Prostate gland (tissue), 2 donors: ENCODE measurements at regions not wholly inside any gene's neighbourhood (a gene's known extent, or its start where the extent isn't known, plus 50 kb on each side); places are given as distances from the start of the nearest gene placed in this dataset.

Experiments used
- DNase-seq: peaks from one replicate; pipeline ENCODE4 v3.0.0-alpha.2; 2019; ENCODE audit warnings: low spot score
- H3K27ac ChIP-seq, 2 donors: fragments of 200-600 bp; sonication (generic); 2 replicates each; pipeline ENCODE4 v1.5.1; 2017 to 2019
- H3K27me3 ChIP-seq: fragments of 200-600 bp; sonication (generic); replicated peaks from 2 replicates; pipeline ENCODE4 v1.5.1; 2019; ENCODE audit not compliant: insufficient read depth
- H3K36me3 ChIP-seq, 2 donors: fragments of 200-600 bp; sonication (generic); 1 replicate in 1 of 2; 2 replicates in 1 of 2; pipeline versions ENCODE4 v1.5.1 to v1.8.1; 2017 to 2019
- H3K4me1 ChIP-seq: fragments of 200-600 bp; sonication (generic); replicated peaks from 2 replicates; pipeline ENCODE4 v1.5.1; 2019
- H3K4me3 ChIP-seq, 2 donors: fragments of 200-600 bp; sonication (generic); 2 replicates each; pipeline ENCODE4 v1.5.1; 2017 to 2019
- H3K9me3 ChIP-seq: fragments of 200-600 bp; sonication (generic); 2 replicates; pipeline ENCODE4 v1.5.1; 2017
- POLR2A ChIP-seq: fragments of 450-650 bp; IDR thresholded peaks from one replicate; pipeline ENCODE4 v1.6.1; 2016; ENCODE audit warnings: antibody characterized with exemption, mild to moderate bottlenecking
- POLR2AphosphoS5 ChIP-seq: sonication (generic); formaldehyde crosslinking; IDR thresholded peaks from one replicate; pipeline ENCODE4 v1.6.1; 2017; ENCODE audit warnings: antibody characterized with exemption
- WGBS: methylation state at CpG from one replicate; pipeline ENCODE4 v1.1.5; 2018; 5-methylcytosine and 5-hydroxymethylcytosine counted together
- intact Hi-C: fragments of 100-400 bp; cut with DNase I; formaldehyde crosslinking; loops from one replicate; pipeline ENCODE4 v1.14.2; 2022
- TF ChIP-seq, protein P1 (sequence below), 4 experiments: fragments of 200-600 bp in 2 of 4; fragments of 450-650 bp in 2 of 4; sonication (generic) in 2 of 4; IDR thresholded peaks; 1 replicate in 3 of 4; 2 replicates in 1 of 4; pipeline ENCODE4 v1.5.1; 2016 to 2019; ENCODE audit warnings: antibody characterized with exemption in 4 of 4, mild to moderate bottlenecking in 2 of 4, moderate library complexity in 2 of 4

DNA sequence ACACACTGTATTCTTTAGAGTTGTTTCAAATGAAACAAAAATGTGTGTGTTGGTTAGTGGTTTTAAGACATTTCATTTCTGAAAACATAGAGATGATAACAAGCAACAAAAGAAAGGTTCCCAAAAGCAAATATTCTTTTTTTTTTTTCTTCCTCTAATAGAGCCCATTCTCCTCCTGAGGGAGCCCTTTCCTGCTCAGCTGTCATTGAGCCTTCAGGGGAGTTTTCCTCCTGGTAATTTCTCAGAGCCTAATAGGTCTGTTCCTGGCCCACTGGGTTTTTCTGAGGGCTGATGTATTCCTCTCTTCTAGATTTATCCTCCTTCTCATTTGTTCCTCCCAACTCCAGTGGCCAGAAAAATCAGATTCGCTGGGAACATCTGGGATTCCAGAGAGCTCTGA, 654.5 kb downstream of the NOVA1 start:
- Histone ChIP-seq H3K9me3 (no peaks in the 10 kb centered on the region), H3K27ac (no peak overlapping the region), H3K36me3 (no peaks in the 10 kb centered on the region), H3K4me3 (no peak overlapping the region), H3K4me1 (no peaks in the 10 kb centered on the region), H3K27me3 (no peaks in the 10 kb centered on the region)
- no peak for DNase-seq
- intact Hi-C loops: no loop called here
- TF ChIP-seq POLR2AphosphoS5 (no peak), POLR2A (no peak)
- TF ChIP-seq, protein P1, sequence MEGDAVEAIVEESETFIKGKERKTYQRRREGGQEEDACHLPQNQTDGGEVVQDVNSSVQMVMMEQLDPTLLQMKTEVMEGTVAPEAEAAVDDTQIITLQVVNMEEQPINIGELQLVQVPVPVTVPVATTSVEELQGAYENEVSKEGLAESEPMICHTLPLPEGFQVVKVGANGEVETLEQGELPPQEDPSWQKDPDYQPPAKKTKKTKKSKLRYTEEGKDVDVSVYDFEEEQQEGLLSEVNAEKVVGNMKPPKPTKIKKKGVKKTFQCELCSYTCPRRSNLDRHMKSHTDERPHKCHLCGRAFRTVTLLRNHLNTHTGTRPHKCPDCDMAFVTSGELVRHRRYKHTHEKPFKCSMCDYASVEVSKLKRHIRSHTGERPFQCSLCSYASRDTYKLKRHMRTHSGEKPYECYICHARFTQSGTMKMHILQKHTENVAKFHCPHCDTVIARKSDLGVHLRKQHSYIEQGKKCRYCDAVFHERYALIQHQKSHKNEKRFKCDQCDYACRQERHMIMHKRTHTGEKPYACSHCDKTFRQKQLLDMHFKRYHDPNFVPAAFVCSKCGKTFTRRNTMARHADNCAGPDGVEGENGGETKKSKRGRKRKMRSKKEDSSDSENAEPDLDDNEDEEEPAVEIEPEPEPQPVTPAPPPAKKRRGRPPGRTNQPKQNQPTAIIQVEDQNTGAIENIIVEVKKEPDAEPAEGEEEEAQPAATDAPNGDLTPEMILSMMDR (IDR thresholded peaks at IDR 0.05): no peak
- 96% methylated on average over 1 of the region's 1 CpG for WGBS

DNA sequence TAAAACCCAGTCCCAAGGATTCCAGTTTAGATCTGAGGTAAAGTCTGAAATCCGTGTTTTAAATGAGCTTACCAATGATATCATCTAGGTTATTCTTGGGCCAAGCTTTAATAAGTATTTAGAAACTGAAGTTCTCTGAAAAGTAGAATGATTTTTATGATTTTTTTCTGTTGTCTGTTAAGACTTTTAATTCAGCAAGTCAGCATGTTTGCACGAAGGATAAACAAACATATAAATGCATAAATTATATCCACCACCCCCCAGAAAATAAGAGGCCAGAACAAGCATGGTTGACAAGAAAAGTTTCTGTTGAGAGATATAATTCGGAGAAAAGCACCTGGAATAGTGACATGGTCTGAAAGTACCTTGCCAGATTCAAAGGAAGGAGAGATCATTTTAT, 655.7 kb downstream of the NOVA1 start:
- no peak for DNase-seq
- Histone ChIP-seq H3K4me3 (no peak overlapping the region), H3K36me3 (no peaks in the 10 kb centered on the region), H3K4me1 (no peaks in the 10 kb centered on the region), H3K27ac (no peak overlapping the region), H3K9me3 (no peaks in the 10 kb centered on the region), H3K27me3 (no peaks in the 10 kb centered on the region)
- intact Hi-C loops: no loop called here
- WGBS: 53% methylated on average over 3 of the region's 3 CpGs
- TF ChIP-seq, protein P1 (IDR thresholded peaks at IDR 0.05): no peak
- TF ChIP-seq POLR2AphosphoS5 (no peak), POLR2A (no peak)

DNA sequence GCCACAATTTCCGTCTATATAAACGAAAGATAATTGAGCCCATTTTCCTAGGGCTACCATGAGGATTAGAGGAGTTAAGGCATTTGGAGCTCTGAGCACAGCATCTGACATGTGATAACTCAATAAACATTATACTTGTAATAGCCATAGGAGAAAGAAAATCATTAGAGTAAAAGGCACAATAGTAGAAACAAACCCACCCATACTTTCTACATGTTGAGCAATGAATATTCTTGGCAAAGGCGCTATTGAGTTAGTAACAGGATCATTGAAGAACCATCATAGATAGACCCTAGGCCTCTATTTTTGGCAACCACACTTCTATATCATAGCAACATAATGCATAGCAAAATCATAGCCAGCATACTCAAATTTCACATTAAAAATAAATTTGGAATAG, 664.1 kb downstream of the NOVA1 start:
- H3K27me3 ChIP-seq: no peaks in the 10 kb centered on the region
- WGBS: 81% methylated on average over 3 of the region's 3 CpGs
- H3K4me1 ChIP-seq: no peaks in the 10 kb centered on the region
- H3K27ac ChIP-seq: no peak overlapping the region
- TF ChIP-seq, protein P1 (IDR thresholded peaks at IDR 0.05): no peak
- TF ChIP-seq POLR2A: no peak
- TF ChIP-seq POLR2AphosphoS5: no peak
- no peak overlapping the region for H3K4me3 ChIP-seq
- no peak for DNase-seq
- intact Hi-C loops: no loop called here
- no peaks in the 10 kb centered on the region for H3K36me3 ChIP-seq
- H3K9me3 ChIP-seq: no peaks in the 10 kb centered on the region

DNA sequence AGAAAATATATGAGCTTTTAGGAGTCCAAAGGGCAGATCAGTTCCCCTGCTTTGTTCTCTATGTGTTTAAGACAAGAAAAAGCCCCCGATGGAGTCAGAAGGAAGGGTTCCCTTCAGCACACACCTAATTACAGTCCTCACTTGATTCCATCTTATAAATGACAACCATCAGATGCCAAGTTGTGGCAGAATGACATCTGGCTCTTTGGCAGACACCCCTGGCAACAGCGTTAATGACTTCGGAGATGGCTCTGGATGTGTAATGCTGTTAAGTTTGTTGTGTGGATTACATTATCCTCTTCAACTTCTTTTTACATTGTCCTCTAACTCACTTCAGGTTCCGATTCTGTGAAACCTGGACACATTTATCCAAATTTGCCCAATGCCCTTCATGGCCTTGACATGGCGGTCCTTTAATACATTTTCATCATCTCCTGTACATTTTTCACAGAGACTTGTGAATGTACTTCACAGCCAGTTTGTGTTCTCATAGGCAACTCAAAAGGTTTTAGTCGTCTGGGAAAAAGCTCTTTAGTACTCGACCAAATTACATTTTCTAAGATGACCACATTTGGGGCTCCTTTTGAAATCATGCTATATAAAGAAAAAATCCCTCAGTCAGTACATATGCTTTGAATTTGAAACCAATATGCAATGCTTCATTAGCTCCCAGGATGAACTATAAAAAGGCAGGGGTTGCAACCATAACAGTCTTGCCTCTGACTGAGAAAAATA, 667.8 kb downstream of the NOVA1 start:
- intact Hi-C loops: no loop called here
- Histone ChIP-seq H3K27ac (no peak overlapping the region), H3K36me3 (no peaks in the 10 kb centered on the region), H3K4me1 (no peaks in the 10 kb centered on the region), H3K9me3 (no peaks in the 10 kb centered on the region), H3K27me3 (no peaks in the 10 kb centered on the region), H3K4me3 (no peak overlapping the region)
- WGBS: 78% methylated on average over 7 of the region's 7 CpGs
- TF ChIP-seq, protein P1 (IDR thresholded peaks at IDR 0.05): no peak
- TF ChIP-seq POLR2A (no peak), POLR2AphosphoS5 (no peak)
- no peak for DNase-seq

DNA sequence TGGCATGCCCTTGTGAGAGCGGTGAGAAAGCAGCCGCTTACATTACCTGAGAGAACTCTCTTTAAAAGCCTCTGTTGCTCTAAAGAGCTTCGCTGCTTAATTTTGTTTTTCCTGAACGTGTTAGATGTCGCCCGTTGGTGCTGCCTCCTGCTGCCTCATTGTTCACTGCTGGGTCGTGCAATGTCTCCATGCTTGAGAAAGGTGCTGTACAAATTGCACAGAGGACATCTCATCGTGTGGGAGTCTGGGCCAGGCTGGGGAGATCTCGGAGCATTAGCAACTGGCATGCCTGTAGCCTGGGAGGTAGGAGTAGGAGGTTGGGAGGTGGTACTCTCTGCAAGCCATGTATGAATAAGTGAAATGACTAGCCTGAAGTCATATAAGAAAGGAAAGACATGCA, 686.0 kb downstream of the NOVA1 start:
- Histone ChIP-seq H3K9me3 (no peaks in the 10 kb centered on the region), H3K27me3 (no peaks in the 10 kb centered on the region), H3K27ac (no peak overlapping the region), H3K4me1 (no peaks in the 10 kb centered on the region), H3K4me3 (no peak overlapping the region), H3K36me3 (no peaks in the 10 kb centered on the region)
- intact Hi-C loops: no loop called here
- no peak for DNase-seq
- 78% methylated on average over 9 of the region's 9 CpGs for WGBS
- TF ChIP-seq POLR2AphosphoS5: no peak
- TF ChIP-seq, protein P1 (IDR thresholded peaks at IDR 0.05): no peak
- no peak for TF ChIP-seq POLR2A
